ENCODE measurements at regions not wholly inside any gene's neighbourhood (a gene's known extent, or its start where the extent isn't known, plus 50 kb on each side); places are given as distances from the start of the nearest gene placed in this dataset.

DNA sequence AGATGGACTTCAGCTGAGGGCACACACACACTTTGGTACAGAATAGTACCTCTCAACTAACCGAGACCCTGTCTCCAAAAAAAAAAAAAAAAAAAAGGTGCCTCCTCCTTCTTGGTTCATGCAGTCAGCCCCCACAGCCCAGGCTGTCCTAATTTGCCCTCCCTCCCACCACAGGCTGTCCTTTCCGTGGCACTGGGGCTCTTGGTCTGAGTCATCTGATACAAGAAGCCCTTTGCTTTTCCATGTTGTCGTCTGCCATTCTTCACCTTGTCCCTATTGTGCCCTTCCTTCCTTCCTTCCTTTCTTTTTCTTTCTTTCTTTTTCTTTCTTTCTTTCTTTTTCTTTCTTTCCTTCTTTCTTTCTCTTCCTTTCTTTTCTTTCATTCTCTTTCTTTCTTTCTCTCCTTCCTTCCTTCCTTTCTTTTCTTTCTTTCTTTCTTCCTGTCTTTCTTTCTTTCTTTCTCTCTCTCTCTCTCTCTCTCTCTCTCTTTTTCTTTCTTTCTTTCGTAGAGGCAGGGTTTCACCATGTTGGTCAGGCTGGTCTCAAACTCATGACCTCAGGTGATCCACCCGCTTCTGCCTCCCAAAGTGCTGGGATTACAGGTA is 96.0 kb upstream of the IKZF1 start:
- DNase-seq, result no peak

DNA sequence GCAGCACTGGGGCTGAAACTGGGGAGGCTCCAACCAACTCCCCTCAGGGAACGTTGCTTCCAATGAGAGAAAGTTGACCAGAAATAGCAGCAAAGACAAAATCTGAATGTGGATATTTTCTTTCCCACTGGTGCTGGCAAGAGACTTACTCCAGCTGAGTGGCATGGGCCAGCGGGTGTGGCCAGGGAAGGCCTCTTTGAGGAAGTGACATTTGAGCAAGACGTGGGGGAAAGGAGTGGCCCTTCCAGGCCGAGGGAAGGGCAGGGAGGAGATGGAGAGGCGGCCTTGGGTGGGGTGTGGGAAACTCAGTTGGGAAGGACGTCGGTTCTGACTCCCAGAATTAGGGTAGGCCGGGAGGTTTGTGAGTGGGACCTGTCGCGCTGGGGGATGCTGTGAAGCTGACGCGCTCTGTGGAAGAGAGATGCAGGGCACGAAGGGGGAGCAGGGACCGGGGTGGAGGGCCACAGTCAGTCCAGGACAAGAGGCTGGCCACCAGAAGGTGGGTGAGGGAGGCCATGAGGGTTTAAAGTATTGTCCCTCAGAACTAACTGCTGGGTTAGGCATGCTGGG is 96.7 kb upstream of the IKZF1 start:
- DNase-seq, result no peak

DNA sequence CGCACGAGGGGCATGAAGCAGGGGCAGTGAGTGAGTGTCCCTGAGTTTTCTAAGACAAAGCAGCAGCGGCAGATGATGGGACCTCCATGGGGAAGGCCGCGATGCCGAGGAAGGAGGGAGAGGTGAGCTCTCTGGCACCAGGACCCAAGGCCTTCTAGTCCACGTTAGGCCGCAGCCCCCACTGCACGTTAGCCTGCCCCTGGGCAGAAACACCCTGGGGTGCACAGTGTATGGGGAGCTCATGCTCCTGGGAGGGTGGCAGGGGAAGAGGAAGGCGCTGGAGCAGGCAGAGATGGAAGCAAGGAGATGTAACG is 97.3 kb upstream of the IKZF1 start:
- DNase-seq, result no peak

DNA sequence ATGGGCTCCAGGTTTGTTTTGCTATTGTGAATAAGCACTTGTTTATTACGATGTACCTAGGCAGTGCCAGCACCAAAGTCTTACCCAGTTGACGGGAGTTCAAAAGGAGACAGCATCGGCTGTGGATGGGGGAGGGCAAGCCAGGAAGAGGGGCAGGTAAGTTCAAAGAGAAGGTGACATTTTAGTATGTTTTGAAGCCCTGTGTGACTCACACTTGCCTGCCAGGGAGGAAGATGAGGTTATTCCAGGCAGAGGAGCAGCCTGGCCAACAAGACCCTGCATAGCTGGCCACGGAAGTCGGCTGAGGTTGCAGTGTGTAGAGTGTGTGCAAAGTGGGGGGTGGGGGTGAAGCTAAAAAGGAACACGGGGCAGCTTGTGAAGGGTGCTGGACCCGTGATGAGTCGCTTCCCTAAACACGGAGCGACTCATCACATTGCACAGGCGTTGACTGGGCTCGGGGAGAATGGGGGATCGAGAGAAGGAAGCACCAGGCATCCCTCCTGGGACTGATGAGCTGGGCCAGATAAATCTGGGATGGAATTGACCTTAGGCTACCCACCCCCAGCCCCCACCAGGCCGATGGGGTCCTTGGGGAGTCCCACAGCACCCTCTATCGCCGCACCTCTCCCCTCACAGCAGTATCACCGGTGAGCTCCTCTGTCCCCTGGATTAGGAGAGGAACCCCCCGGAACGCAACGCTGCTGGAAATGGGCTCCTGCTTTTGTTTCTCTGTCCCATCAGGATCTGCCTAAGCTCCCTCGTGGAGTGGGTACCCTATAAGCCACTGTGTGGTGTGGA is 97.9 kb upstream of the IKZF1 start:
- DNase-seq, result no peak

GRCh38 chr7:50205011-50205410 is 99.5 kb upstream of the IKZF1 start:
- DNase-seq, result no peak

- no peak for DNase-seq
Measured at GRCh38 chr7:50204581-50204980, 99.9 kb upstream of the IKZF1 start.

GRCh38 chr7:50203521-50203920 is 101.0 kb upstream of the IKZF1 start:
- DNase-seq, result no peak

DNA sequence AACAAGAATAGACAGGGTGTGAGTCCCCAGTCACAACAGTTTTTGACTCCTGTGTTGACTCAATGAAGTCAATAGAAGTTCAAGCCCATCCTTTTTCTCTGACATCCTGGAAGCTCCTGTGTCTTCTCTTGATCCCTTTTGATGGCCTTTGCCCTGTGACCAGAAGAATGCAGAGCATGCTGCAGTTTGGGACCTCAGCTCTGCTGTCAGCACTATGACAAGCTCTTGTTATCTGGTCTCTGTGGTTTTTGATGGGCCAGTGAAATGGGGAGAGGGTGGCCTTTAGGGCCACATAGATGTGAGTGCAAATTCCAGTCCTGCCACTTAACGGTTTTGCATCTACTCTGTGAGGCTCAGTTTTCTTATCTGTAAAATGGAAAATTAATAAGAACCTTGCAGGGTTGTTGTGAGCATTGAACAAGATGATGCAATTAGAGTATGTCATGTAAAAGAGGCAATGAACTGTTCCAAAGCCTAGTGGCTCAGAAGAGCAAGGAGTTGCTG is 102.4 kb upstream of the IKZF1 start:
- DNase-seq, result no peak

DNA sequence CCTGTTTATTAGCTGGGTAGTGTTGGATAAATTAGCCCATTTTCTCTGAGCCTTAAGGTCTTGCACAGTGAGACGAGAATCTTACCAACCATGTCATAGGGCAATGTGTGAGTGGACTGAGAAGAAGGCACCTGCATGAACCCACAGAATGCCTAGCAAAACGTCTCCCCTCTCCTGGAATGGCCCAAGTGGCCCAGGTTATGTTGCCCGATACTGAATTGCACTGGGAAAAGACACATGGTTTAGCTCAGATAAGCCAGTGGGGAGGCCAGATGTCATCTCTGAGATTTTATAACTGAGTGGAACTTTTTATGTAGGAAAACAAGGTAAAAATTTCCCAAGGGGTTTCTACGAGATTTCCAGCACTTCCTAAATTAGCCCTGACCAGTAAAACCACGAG is 104.7 kb upstream of the IKZF1 start:
- no peak for DNase-seq

DNA sequence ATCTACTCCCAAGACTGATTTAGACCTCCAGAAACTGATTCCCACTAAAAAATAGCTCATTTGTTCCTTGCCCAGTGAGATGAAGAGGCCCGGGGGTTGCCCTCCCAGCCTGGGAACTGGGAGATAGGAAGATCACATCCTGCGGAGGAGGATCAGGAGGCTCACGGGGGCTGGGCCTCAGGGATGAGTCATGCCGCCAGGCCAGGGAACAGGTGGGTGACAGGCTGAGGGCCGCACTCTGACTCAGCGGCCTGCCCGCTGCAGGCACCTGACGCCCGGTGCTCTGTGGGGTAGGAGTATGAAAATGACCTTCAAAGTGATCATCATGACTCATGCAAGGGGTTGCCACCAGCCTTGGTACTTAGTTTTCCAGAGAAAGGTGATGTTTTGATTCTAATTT is 104.5 kb upstream of the ZPBP start:
- DNase-seq, result no peak

DNA sequence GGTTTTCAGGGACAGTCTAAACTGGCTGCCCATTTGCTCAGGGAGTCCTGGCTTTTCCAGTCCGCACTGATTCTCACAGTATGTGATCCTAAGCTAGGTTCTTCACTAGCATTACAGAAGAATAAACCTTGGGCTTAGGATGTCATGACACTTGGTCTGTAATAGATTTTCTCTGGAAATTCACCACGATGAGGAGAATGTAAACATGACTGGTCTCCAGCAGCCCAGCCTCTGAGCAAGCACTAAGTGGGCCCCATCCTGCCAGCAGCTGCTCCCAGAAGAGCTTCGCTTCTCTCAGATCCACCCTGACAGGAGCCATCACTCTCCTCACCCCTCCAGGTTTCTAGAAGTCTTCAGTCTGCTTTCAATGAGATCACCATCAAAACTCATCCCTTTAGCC is 103.7 kb upstream of the ZPBP start:
- DNase-seq, result no peak

GRCh38 chr7:50190776-50191175 is 97.7 kb upstream of the ZPBP start:
- DNase-seq, result no peak

DNA sequence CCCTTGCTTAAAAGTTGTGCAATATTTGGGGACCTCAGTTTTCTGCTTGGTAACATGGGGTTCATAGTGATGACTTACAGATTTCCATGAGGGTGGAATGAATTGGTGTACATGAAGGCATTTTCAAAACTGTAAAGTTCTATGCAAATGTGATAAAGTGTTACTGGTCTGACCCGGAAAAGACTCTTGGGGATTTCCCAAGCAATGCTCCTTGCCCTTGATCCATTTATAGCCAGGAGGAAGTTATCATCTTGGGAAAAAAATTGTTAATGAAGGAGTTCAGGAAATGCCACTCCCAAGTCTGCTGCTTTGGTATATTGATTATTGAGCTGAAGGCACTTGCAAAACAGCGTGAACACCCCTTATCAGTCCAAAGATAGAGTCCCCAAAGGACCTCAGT is 96.3 kb upstream of the ZPBP start:
- no peak for DNase-seq

- DNase-seq, result no peak
Measured at GRCh38 chr7:50185951-50186682, 93.1 kb upstream of the ZPBP start.

DNA sequence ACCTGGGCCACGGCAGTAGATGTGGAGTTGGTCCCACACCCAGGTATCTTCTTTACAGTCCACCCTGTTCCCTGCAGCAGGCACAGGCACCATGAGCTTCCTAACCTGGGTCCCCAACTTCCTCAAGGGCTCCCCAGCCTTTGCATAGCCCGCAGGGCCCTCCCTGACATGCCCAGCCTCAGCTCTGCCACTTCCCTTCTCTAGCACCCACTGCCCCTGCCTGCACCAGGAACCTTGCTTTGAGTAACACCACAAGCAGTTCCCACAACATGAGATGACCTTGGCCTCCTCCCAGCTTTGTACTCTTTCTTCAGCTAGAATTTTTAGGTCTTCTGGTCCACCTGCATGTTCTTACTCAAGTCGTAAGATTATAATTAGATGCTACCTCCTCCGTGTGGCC is 92.2 kb upstream of the ZPBP start:
- DNase-seq, result no peak

GRCh38 chr7:50184271-50184990 is 91.4 kb upstream of the ZPBP start:
- DNase-seq, result no peak

DNA sequence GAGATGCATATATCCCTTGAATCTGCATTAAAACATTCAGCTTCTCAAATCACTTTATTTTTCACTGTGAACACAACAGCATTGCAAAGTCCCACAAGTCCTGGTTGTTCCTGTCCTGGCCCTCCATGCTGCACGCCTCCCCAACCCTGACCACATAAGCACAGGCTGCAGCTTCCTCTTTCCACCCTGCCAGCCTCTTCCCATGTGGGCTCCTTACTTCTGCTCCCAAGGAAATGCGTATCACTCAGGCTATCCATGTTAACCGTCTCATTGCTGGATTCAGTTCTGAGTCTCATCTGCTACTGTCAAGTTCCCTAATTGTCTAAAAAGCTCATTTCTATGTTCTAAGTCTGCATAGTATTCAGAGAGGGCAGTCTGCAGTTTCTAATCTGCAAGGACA is 89.7 kb upstream of the ZPBP start:
- DNase-seq, result no peak

GRCh38 chr7:50181081-50181480 is 88.0 kb upstream of the ZPBP start:
- no peak for DNase-seq

GRCh38 chr7:50178166-50178565 is 85.1 kb upstream of the ZPBP start:
- DNase-seq, result no peak

- DNase-seq, result no peak
Measured at GRCh38 chr7:50174948-50175347, 81.9 kb upstream of the ZPBP start.

DNA sequence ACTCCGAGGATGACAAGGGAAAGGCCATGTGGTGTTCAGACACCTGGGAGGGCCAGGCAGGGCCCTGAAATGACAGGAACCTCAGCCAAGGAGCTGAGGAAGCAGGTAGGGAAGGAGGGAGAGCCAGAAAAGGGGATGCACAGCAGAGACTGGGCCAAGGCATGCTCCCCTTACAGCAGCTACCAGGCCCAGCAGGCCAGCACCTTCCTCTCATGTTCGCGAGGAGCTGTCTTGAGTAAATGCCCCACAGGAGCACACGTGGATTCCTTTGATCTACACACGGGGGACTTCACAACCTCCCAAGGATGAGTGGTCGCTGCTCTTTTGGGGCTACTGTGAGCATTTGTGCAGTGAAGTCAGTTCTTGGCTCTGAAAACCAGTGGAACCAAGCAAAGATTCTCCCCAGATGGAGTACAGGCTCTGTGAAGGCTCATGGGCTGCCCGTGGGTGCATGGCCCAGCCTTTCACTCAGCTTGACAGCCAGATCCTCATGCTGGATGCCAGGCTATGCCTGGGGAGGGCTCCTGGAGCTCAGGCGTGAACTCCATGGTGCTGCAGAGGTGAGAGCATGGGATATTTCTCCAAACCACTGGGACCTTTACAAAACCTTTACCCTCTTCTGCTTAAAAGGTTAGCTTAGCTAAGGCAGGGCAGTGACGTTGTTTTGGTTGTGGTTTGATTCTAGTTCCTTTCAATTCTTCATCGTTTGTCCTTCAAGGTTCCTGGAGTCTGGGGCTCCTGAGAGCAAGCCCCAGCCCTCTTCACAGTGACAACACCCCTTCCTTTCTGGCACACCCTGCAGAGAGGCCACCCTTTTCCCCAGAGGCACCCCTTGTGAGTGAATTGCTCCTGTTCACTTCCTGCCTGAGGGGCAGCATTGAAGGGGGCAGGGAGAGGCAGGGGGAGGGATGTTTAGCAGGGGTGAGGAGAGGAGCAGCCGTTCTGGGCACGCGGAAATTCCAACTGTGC is 74.2 kb upstream of the ZPBP start:
- no peak for DNase-seq
